ENCODE measurements at regions not wholly inside any gene's neighbourhood (a gene's known extent, or its start where the extent isn't known, plus 50 kb on each side); places are given as distances from the start of the nearest gene placed in this dataset.

DNA sequence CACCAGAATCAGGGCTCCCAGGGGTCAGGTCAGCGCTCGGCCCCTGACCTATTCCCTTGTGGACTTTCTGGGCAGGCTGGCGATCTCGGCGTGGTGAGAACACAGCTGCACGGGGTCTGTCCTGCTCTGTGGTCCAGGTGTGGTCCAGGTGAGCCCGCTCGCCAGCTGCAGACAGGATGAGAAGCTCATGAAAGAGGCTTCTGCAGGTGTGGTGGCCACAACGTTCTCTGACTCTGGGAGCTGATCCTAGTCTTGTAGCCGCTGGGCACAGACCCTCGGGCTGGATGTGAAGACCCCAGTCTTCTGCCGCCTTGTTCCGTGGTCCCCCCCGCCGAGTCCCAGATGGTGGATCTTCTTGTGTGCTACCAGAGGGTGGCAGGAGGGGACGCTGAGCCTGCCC is 129.7 kb downstream of the RTP5 start:
- TF ChIP-seq EP300 (IDR thresholded peaks at IDR 0.05; ENCODE audit: borderline replicate concordance), result no peak
- TF ChIP-seq NFIC (IDR thresholded peaks at IDR 0.05), result no peak
- TF ChIP-seq TAF1 (IDR thresholded peaks at IDR 0.05; ENCODE audit: low read depth), result no peak
- no peak for TF ChIP-seq RAD21 (IDR thresholded peaks at IDR 0.05; ENCODE audit: low read depth)
- TF ChIP-seq, protein P1, sequence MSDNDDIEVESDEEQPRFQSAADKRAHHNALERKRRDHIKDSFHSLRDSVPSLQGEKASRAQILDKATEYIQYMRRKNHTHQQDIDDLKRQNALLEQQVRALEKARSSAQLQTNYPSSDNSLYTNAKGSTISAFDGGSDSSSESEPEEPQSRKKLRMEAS (IDR thresholded peaks at IDR 0.05), result no peak
- TF ChIP-seq TEAD4 (IDR thresholded peaks at IDR 0.05), result no peak
- no peak for TF ChIP-seq FOXM1 (IDR thresholded peaks at IDR 0.05; ENCODE audit: borderline replicate concordance, low read depth)
- no peak for TF ChIP-seq TCF12 (IDR thresholded peaks at IDR 0.05; ENCODE audit: low read depth)
- TF ChIP-seq, protein P2, sequence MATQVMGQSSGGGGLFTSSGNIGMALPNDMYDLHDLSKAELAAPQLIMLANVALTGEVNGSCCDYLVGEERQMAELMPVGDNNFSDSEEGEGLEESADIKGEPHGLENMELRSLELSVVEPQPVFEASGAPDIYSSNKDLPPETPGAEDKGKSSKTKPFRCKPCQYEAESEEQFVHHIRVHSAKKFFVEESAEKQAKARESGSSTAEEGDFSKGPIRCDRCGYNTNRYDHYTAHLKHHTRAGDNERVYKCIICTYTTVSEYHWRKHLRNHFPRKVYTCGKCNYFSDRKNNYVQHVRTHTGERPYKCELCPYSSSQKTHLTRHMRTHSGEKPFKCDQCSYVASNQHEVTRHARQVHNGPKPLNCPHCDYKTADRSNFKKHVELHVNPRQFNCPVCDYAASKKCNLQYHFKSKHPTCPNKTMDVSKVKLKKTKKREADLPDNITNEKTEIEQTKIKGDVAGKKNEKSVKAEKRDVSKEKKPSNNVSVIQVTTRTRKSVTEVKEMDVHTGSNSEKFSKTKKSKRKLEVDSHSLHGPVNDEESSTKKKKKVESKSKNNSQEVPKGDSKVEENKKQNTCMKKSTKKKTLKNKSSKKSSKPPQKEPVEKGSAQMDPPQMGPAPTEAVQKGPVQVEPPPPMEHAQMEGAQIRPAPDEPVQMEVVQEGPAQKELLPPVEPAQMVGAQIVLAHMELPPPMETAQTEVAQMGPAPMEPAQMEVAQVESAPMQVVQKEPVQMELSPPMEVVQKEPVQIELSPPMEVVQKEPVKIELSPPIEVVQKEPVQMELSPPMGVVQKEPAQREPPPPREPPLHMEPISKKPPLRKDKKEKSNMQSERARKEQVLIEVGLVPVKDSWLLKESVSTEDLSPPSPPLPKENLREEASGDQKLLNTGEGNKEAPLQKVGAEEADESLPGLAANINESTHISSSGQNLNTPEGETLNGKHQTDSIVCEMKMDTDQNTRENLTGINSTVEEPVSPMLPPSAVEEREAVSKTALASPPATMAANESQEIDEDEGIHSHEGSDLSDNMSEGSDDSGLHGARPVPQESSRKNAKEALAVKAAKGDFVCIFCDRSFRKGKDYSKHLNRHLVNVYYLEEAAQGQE (IDR thresholded peaks at IDR 0.05; ENCODE audit: low read depth), result no peak

Data from Ishikawa (cell line).